ENCODE measurements at regions not wholly inside any gene's neighbourhood (a gene's known extent, or its start where the extent isn't known, plus 50 kb on each side); places are given as distances from the start of the nearest gene placed in this dataset.
"Not testable (repeated sequence)": the region's sequence is repeated elsewhere in the genome, so short reads cannot be mapped to it uniquely, and the experiment has no call there.

DNA sequence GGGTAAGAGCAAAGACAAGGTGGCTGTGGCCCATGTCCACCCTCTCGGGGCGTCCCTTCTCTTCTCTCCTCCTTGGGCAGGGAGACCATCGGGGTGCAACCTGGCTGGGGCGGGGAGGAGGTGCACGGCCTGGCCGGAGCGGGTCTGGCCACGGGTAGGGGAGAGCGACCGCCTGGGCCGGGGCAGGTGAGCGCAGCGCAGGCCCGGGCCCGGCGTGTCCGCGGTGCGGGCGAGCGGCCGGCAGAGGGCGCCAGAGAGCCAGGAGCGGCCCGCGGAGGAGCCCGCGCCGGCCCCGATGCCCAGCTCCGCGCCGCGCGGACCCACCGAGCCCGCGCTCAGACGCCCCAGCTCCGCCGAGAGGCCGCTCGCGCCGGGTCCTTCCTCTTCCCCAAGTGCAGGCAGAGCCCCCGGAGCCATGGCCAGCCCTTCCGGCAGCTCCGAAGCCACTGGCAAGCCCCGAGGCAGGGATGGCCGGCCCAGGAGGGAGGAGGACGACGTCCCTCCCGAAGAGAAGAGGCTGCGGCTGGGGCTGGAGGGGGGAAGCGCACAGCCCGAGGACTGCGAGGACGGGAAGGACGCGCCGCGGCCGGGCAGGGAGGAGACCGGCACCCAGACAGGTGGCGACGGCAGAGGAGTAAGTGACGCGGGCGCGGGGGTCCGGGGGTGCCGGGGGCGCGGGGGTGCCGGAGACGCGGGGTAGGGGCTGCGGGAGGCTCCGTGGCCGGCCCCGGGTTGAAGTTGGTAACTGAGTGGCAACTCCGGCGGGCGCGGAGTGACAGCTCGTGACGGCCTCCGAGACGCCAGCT is 142.1 kb upstream of the EEF2KMT start:
- TF ChIP-seq, protein P1, sequence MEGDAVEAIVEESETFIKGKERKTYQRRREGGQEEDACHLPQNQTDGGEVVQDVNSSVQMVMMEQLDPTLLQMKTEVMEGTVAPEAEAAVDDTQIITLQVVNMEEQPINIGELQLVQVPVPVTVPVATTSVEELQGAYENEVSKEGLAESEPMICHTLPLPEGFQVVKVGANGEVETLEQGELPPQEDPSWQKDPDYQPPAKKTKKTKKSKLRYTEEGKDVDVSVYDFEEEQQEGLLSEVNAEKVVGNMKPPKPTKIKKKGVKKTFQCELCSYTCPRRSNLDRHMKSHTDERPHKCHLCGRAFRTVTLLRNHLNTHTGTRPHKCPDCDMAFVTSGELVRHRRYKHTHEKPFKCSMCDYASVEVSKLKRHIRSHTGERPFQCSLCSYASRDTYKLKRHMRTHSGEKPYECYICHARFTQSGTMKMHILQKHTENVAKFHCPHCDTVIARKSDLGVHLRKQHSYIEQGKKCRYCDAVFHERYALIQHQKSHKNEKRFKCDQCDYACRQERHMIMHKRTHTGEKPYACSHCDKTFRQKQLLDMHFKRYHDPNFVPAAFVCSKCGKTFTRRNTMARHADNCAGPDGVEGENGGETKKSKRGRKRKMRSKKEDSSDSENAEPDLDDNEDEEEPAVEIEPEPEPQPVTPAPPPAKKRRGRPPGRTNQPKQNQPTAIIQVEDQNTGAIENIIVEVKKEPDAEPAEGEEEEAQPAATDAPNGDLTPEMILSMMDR (conservative IDR thresholded peaks at IDR 0.05; ENCODE audit: low read length) = peak; percentile 46; the same call in 1 of the 2 replicates
- not testable (repeated sequence) for TF ChIP-seq EZH2phosphoT487 (IDR thresholded peaks at IDR 0.05; ENCODE audit: borderline replicate concordance, low read depth, low read length)
